Karpas-422 (cell line): ENCODE measurements at regions not wholly inside any gene's neighbourhood (a gene's known extent, or its start where the extent isn't known, plus 50 kb on each side); places are given as distances from the start of the nearest gene placed in this dataset.
"Not testable (repeated sequence)": the region's sequence is repeated elsewhere in the genome, so short reads cannot be mapped to it uniquely, and the experiment has no call there.

Experiments
- DNase-seq: peaks from one replicate; pipeline ENCODE4 v3.0.0-alpha.2; 2015
- H2AFZ ChIP-seq: fragments of 200-600 bp; sonication (generic); 2 replicates; pipeline ENCODE4 v1.6.1; 2014; ENCODE audit warnings: antibody characterized with exemption, low read length, mixed read lengths
- H3K27ac ChIP-seq: fragments of 200-600 bp; sonication (generic); 2 replicates; pipeline ENCODE4 v1.5.1; 2014; ENCODE audit warnings: mild to moderate bottlenecking, low read length, moderate library complexity
- H3K27me3 ChIP-seq: fragments of 200-600 bp; sonication (generic); 2 replicates; pipeline ENCODE4 v1.6.1; 2014; ENCODE audit warnings: low read length, mixed read lengths
- H3K36me3 ChIP-seq: fragments of 200-600 bp; sonication (generic); 2 replicates; pipeline ENCODE4 v1.6.1; 2014; ENCODE audit warnings: low read length, mixed read lengths; ENCODE audit not compliant: insufficient read depth
- H3K4me1 ChIP-seq: fragments of 200-600 bp; sonication (generic); 2 replicates; pipeline ENCODE4 v1.6.1; 2014; ENCODE audit warnings: mild to moderate bottlenecking, low read length, mixed read lengths
- H3K4me2 ChIP-seq: fragments of 200-600 bp; sonication (generic); 2 replicates; pipeline ENCODE4 v1.6.1; 2014; ENCODE audit warnings: low read length, low read depth, mild to moderate bottlenecking; ENCODE audit not compliant: poor library complexity, severe bottlenecking
- H3K4me3 ChIP-seq: fragments of 200-600 bp; sonication (generic); 2 replicates; pipeline ENCODE4 v1.5.1; 2014; ENCODE audit warnings: mild to moderate bottlenecking, antibody characterized with exemption, low read length, mixed read lengths
- H3K79me2 ChIP-seq: fragments of 200-600 bp; sonication (generic); 2 replicates; pipeline ENCODE4 v1.6.1; 2014; ENCODE audit warnings: mild to moderate bottlenecking, low read length, mixed read lengths
- H3K9ac ChIP-seq: fragments of 200-600 bp; sonication (generic); 2 replicates; pipeline ENCODE4 v1.6.0; 2014; ENCODE audit warnings: low read length
- H3K9me2 ChIP-seq: fragments of 200-600 bp; sonication (generic), shearing (Covaris generic); replicated peaks from 2 replicates; pipeline ENCODE4 v1.6.0; 2014; ENCODE audit warnings: mild to moderate bottlenecking, low read length, moderate library complexity; ENCODE audit not compliant: insufficient read depth
- H3K9me3 ChIP-seq: fragments of 300-700, 200-600 bp; sonication (generic); 2 replicates; pipeline ENCODE4 v1.6.1; 2014; ENCODE audit warnings: low read length, mixed read lengths
- H4K20me1 ChIP-seq: fragments of 200-600 bp; sonication (generic); 2 replicates; pipeline ENCODE4 v1.6.1; 2014; ENCODE audit warnings: mild to moderate bottlenecking, antibody characterized with exemption, low read length, low read depth; ENCODE audit not compliant: insufficient read depth

DNA sequence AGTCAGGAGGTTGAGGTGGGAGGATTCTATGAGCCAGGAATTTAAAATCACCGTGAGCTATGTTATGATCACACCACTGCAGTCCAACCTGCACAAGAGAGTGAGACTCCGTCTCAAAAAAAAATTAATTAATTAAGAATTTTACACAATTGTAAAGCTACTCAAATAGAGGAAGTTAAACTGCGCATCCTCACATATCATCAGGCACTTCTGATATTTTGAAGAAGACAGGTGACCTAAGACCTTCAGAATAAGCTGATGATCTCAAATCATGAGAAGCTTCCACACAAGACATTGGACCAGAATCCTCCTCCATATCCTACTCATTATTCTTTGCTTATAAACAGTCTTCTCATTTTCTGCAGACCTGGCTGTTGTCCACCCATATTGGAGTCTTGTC lies 800.9 kb downstream of the TMEM121 start:
- H3K4me2 ChIP-seq: no peak overlapping the region
- H3K9ac ChIP-seq: no peak overlapping the region
- no peak for DNase-seq
- H3K36me3 ChIP-seq: no peaks in the 10 kb centered on the region
- no peaks in the 10 kb centered on the region for H3K4me1 ChIP-seq
- H2AFZ ChIP-seq: no peak overlapping the region
- H3K27ac ChIP-seq: no peak overlapping the region
- no peaks in the 10 kb centered on the region for H3K79me2 ChIP-seq
- no peaks in the 10 kb centered on the region for H3K9me2 ChIP-seq
- no peaks in the 10 kb centered on the region for H3K27me3 ChIP-seq
- no peaks in the 10 kb centered on the region for H3K9me3 ChIP-seq
- no peak overlapping the region for H3K4me3 ChIP-seq
- H4K20me1 ChIP-seq: no peaks in the 10 kb centered on the region

DNA sequence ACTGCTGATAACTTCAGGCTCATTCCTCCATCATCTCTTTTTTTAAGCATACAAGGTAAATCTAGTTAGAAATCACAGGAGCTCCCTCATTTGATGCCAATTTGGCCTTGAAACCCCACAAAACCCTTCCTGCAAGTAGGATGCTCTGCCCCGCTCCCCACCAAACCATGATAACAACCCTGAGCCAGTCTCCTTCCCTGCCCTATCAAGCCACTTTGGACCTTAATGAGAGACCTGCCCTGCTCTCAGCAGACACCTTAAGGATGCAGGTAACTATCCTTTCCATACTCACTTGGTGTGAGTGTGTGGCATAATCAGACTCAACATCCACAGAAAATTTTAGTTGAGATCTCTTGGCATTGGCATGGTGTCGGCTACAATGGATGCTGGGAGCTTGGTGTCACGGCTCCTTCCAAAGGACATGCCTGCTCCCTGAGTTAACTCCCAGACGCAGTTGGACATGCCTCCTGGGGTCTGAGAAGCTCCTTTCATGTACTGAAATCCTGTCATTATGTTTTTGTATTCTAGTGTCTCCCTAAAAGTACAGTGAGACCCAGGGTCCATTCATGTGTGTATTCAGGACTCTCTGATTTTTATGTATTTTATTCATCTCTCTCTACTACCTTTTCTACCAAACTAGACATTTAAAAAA lies 801.4 kb downstream of the TMEM121 start:
- not testable (repeated sequence) for H3K9me2 ChIP-seq, H3K27me3 ChIP-seq, H3K36me3 ChIP-seq, H3K27ac ChIP-seq, H3K79me2 ChIP-seq, H3K9ac ChIP-seq, H3K4me3 ChIP-seq, H2AFZ ChIP-seq, H3K4me2 ChIP-seq, H3K9me3 ChIP-seq, H3K4me1 ChIP-seq, DNase-seq, H4K20me1 ChIP-seq

DNA sequence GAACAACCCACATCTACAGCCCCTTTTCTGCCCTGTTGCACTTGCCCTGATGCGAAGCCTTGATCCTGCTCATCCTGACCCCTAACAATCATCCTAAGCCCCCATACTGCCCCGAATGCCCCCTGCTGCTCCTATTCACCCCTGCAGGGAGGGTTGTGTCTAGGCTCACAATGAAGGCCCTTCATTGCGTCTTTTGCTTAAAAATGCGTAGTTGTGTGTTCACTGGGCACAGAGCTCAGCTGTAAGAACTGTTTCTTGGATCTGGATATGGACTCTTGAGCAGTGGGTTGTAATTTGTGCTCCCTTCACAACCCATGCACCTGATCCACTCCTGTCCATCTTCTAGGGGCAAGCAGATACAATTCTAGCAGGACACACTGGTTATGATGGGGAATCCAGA lies 802.9 kb downstream of the TMEM121 start:
- H3K36me3 ChIP-seq, DNase-seq, H3K9ac ChIP-seq, H3K27me3 ChIP-seq, H4K20me1 ChIP-seq, H3K27ac ChIP-seq, H3K9me3 ChIP-seq, H3K79me2 ChIP-seq, H3K4me2 ChIP-seq, H3K4me1 ChIP-seq, H3K4me3 ChIP-seq, H3K9me2 ChIP-seq, H2AFZ ChIP-seq: not testable (repeated sequence)

DNA sequence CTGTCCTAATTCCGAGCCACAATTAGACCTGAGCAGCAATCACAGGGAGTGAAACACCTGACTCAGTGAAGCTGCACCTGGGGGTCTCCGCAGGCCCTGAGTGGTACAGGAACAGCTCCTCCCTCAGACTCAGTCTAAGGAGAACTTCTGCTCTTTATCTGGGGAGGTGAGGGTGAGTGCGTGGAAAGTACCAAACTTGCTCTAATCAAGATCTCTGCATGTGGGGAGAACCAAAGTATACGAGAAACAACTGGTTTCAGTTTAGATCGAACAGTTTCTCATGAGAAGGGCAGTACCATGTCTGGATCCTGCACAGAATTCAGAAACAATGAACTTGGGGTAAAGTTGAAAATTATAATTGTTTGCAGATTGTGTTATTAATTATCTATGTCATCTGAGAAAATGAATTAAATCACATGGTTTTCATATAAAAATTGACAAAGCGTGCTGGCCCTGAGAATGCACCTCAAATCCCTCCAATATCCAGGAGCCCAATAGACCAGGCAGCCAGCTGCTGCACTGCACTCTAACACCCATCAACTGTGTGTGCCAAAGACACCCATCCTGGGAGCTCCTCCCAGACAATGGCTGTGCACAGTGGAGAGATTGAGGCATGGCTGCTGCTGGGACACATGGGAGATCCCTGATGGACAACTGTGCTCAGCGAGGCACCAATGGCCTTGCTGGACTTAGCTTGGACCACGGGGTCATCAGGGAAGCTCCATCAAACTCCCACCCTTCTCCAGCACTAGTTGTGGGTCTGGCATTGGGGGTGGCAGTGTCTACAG lies 803.8 kb downstream of the TMEM121 start:
- H4K20me1 ChIP-seq, H3K36me3 ChIP-seq, DNase-seq, H3K9ac ChIP-seq, H3K79me2 ChIP-seq, H3K9me3 ChIP-seq, H3K27me3 ChIP-seq, H3K4me1 ChIP-seq, H3K4me2 ChIP-seq, H3K9me2 ChIP-seq, H2AFZ ChIP-seq, H3K27ac ChIP-seq, H3K4me3 ChIP-seq: not testable (repeated sequence)

DNA sequence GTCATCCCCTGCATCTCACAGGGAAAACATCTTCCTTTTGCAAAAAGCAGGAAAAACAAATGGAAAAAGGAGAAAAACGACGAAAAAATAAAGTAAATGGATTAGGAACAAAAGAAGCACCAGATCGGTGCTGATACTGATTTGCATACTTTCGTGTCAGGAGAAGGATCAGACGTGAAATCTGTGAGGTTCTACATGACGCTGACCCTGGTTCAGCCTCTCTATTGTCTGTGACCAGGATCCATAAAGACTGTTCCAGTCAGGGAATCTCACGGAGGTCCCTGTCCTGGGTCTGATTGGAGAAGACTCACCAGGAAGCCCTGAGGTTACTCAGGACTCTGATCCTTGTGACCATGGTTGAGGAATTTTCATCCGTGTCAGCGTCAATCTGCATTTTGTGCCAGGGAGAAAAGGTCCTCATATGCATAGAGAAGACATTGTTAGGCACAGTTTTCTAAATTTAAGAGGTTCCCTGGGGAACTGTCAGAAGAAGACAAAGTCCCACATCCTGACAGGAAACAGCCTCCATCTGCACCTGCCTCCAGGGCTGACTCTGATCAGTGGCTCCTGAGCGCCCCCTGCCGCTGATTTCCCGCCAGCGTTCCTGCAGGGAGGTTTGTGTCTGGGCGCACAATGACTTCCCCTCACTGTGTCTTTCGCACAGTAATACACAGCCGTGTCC lies 808.2 kb downstream of the TMEM121 start:
- not testable (repeated sequence) for DNase-seq, H3K36me3 ChIP-seq, H3K9me2 ChIP-seq, H3K79me2 ChIP-seq, H3K9me3 ChIP-seq, H4K20me1 ChIP-seq, H3K4me3 ChIP-seq, H3K4me2 ChIP-seq, H3K9ac ChIP-seq, H3K27me3 ChIP-seq, H3K27ac ChIP-seq, H3K4me1 ChIP-seq, H2AFZ ChIP-seq

DNA sequence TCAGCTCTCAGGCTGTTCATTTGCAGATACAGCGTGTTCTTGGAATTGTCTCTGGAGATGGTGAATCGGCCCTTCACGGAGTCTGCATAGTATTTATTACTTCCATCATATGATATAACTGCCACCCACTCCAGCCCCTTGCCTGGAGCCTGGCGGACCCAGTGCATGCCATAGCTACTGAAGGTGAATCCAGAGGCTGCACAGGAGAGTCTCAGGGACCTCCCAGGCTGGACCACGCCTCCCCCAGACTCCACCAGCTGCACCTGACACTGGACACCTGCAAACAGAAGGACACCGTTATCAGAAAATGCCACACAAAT lies 808.7 kb downstream of the TMEM121 start:
- H4K20me1 ChIP-seq, H2AFZ ChIP-seq, DNase-seq, H3K9ac ChIP-seq, H3K36me3 ChIP-seq, H3K9me2 ChIP-seq, H3K9me3 ChIP-seq, H3K4me1 ChIP-seq, H3K79me2 ChIP-seq, H3K27ac ChIP-seq, H3K4me3 ChIP-seq, H3K4me2 ChIP-seq, H3K27me3 ChIP-seq: not testable (repeated sequence)

DNA sequence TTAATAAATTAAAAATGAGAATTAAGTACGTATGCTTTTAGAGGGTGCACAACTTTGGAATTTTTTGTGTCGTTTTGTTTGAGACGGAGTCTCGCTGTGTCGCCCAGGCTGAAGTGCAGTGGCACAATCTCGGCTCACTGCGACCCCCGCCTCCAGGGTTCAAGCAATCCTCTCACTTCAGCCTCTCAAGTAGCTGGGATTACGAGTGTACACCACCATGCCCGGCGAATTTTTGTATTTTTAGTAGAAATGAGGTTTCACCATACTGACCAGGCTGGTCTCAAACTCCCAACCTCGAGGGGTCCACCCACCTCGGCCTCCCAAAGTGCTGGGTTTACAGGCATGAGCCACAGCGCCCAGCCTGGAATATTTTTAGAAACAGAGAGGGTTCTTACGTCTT lies 812.4 kb downstream of the TMEM121 start:
- not testable (repeated sequence) for H3K27ac ChIP-seq, H3K9me2 ChIP-seq, H4K20me1 ChIP-seq, H3K27me3 ChIP-seq, DNase-seq, H3K79me2 ChIP-seq, H2AFZ ChIP-seq, H3K4me2 ChIP-seq, H3K36me3 ChIP-seq, H3K9ac ChIP-seq, H3K4me3 ChIP-seq, H3K4me1 ChIP-seq, H3K9me3 ChIP-seq

DNA sequence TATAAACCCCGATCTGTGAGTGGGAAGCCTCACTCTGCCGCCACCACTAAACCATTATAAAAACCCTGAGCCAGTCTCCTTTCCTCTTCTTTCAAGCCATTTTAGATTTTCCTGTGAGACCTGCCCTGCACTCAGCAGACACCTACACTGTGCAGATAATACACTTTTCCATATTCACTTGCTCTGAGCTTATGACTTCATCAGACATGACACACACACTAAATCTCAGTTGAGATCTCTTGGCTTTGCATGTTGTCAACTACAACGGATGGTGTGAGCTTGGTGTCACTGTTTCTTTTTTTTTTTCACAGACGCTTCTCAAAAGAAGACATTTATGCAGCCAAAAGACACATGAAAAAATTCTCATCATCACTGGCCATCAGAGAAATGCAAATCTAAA lies 814.3 kb downstream of the TMEM121 start:
- not testable (repeated sequence) for H3K4me3 ChIP-seq, H3K27me3 ChIP-seq, H3K9ac ChIP-seq, H2AFZ ChIP-seq, H3K4me1 ChIP-seq, H3K27ac ChIP-seq, DNase-seq, H3K9me2 ChIP-seq, H3K4me2 ChIP-seq, H3K79me2 ChIP-seq, H4K20me1 ChIP-seq, H3K9me3 ChIP-seq, H3K36me3 ChIP-seq
